ENCODE measurements at regions not wholly inside any gene's neighbourhood (a gene's known extent, or its start where the extent isn't known, plus 50 kb on each side); places are given as distances from the start of the nearest gene placed in this dataset.
"Not testable (repeated sequence)": the region's sequence is repeated elsewhere in the genome, so short reads cannot be mapped to it uniquely, and the experiment has no call there.

DNA sequence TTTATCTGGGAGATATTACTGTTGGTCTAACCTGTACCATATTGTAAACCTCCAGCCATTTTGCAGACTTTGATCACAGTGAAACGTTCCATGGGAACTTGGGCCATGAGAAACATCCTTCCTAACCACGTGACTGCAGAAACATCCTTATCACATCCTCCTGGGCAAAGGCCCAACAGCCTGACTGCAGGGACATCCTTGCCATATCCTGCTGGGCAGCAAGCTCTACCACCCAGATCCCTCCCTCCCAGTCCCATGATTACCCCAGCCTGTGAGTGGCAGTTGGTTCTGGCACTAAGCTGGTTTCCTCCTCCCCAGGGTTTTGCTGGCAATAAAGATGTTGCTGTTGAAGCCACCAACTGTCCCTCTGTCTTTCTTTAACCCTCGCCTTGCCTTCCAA, 201.2 kb downstream of the POTEC start:
- not testable (repeated sequence) for TF ChIP-seq POLR2AphosphoS5 (IDR thresholded peaks at IDR 0.05; ENCODE audit: insufficient read depth in 1 of 2, low read depth in 1 of 2)
- TF ChIP-seq, protein P1, sequence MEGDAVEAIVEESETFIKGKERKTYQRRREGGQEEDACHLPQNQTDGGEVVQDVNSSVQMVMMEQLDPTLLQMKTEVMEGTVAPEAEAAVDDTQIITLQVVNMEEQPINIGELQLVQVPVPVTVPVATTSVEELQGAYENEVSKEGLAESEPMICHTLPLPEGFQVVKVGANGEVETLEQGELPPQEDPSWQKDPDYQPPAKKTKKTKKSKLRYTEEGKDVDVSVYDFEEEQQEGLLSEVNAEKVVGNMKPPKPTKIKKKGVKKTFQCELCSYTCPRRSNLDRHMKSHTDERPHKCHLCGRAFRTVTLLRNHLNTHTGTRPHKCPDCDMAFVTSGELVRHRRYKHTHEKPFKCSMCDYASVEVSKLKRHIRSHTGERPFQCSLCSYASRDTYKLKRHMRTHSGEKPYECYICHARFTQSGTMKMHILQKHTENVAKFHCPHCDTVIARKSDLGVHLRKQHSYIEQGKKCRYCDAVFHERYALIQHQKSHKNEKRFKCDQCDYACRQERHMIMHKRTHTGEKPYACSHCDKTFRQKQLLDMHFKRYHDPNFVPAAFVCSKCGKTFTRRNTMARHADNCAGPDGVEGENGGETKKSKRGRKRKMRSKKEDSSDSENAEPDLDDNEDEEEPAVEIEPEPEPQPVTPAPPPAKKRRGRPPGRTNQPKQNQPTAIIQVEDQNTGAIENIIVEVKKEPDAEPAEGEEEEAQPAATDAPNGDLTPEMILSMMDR (IDR thresholded peaks at IDR 0.05): not testable (repeated sequence)

All from vagina (tissue), 2 donors.